PFSK-1 (cell line): ENCODE measurements at regions not wholly inside any gene's neighbourhood (a gene's known extent, or its start where the extent isn't known, plus 50 kb on each side); places are given as distances from the start of the nearest gene placed in this dataset.

ENCODE experiments used
- FOXP2 ChIP-seq: optimal IDR thresholded peaks from 2 replicates; pipeline ENCODE3; 2011; ENCODE audit warnings: borderline replicate concordance, control low read depth, inconsistent platforms; ENCODE audit not compliant: insufficient read depth; ENCODE audit errors: extremely low read length, extremely low read depth
- POLR2AphosphoS5 ChIP-seq: IDR thresholded peaks from 2 replicates; pipeline ENCODE4 v1.6.1; 2012; ENCODE audit warnings: low read depth, mild to moderate bottlenecking, control low read depth, low read length, moderate library complexity
- SIN3A ChIP-seq: IDR thresholded peaks from 2 replicates; pipeline ENCODE4 v1.6.1; 2012; ENCODE audit warnings: mild to moderate bottlenecking, low read length, moderate library complexity, borderline replicate concordance; ENCODE audit not compliant: insufficient read depth
- TAF1 ChIP-seq: IDR thresholded peaks from 2 replicates; pipeline ENCODE4 v1.6.1; 2012; ENCODE audit warnings: low read length, control low read depth, borderline replicate concordance; ENCODE audit not compliant: insufficient read depth
- TF ChIP-seq, protein P1 (sequence below), 2 experiments: IDR thresholded peaks; 2 replicates each; pipeline versions ENCODE4 v1.6.1 to v1.8.0; 2011 to 2012; ENCODE audit warnings: low read depth in 2 of 2, low read length in 2 of 2, control low read depth in 1 of 2, inconsistent platforms in 1 of 2, mild to moderate bottlenecking in 1 of 2, moderate library complexity in 1 of 2; ENCODE audit not compliant: insufficient read depth in 1 of 2

DNA sequence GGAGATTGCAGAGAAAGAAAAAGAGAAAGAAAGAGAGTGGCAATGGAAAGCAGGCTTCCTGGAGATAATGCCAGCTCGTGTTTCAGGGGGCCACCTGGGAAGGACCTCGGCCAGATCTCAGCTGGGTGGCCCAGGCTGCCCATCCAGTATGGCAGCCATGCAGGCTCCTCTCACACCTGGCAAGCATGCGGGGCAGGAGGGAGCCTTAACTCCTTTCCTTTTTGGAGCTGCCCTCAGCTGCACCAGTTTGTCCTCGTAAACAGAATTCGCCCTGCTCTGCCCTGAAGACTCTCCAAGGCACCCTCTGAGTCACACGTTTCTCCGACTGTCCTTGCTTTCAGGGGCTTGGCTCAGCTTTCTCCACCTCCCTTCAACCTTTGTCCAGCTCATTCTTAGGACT is 59.5 kb upstream of the IGFBP5 start:
- TF ChIP-seq, protein P1, sequence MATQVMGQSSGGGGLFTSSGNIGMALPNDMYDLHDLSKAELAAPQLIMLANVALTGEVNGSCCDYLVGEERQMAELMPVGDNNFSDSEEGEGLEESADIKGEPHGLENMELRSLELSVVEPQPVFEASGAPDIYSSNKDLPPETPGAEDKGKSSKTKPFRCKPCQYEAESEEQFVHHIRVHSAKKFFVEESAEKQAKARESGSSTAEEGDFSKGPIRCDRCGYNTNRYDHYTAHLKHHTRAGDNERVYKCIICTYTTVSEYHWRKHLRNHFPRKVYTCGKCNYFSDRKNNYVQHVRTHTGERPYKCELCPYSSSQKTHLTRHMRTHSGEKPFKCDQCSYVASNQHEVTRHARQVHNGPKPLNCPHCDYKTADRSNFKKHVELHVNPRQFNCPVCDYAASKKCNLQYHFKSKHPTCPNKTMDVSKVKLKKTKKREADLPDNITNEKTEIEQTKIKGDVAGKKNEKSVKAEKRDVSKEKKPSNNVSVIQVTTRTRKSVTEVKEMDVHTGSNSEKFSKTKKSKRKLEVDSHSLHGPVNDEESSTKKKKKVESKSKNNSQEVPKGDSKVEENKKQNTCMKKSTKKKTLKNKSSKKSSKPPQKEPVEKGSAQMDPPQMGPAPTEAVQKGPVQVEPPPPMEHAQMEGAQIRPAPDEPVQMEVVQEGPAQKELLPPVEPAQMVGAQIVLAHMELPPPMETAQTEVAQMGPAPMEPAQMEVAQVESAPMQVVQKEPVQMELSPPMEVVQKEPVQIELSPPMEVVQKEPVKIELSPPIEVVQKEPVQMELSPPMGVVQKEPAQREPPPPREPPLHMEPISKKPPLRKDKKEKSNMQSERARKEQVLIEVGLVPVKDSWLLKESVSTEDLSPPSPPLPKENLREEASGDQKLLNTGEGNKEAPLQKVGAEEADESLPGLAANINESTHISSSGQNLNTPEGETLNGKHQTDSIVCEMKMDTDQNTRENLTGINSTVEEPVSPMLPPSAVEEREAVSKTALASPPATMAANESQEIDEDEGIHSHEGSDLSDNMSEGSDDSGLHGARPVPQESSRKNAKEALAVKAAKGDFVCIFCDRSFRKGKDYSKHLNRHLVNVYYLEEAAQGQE (IDR thresholded peaks at IDR 0.05; ENCODE audit: insufficient read depth in 1 of 2, low read depth in 2 of 2, low read length in 2 of 2) = no peak
- TF ChIP-seq FOXP2 (no peak), TAF1 (no peak), SIN3A (no peak), POLR2AphosphoS5 (no peak)

DNA sequence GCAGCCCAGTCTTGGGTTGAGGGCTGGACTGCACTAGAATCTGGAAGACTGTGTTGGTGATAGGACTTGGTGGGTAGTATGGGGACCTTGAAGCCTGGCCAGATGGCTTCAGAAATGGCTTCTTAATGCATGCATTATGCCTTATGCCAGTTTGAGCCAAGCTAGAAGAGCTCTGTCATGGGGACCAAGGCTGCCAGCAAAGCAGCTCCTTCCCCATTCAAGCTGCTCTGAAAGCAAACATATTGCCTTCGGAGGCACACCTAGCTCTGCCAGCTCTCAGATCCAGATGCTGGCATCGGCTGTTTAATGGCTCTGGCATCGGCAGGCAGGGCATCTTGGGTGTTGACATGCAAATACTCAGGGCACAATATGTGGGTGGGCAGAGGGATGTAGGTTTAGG is 59.0 kb upstream of the IGFBP5 start:
- TF ChIP-seq, protein P1 (IDR thresholded peaks at IDR 0.05; ENCODE audit: insufficient read depth in 1 of 2, low read depth in 2 of 2, low read length in 2 of 2) = no peak

GRCh38 chr2:216752855-216753505 is 57.6 kb upstream of the IGFBP5 start:
- no peak for TF ChIP-seq FOXP2
- TF ChIP-seq SIN3A = no peak
- TF ChIP-seq, protein P1 (IDR thresholded peaks at IDR 0.05; ENCODE audit: insufficient read depth in 1 of 2, low read depth in 2 of 2, low read length in 2 of 2) = no peak

- TF ChIP-seq TAF1 (no peak), SIN3A (no peak), POLR2AphosphoS5 (no peak), FOXP2 (no peak)
- TF ChIP-seq, protein P1 (IDR thresholded peaks at IDR 0.05; ENCODE audit: insufficient read depth in 1 of 2, low read depth in 2 of 2, low read length in 2 of 2) = no peak
These were observed 50.1 kb upstream of the IGFBP5 start for GRCh38 chr2:216745453-216745852.
